SK-N-SH (cell line): ENCODE measurements at regions not wholly inside any gene's neighbourhood (a gene's known extent, or its start where the extent isn't known, plus 50 kb on each side); places are given as distances from the start of the nearest gene placed in this dataset.

Experiments
- CTCF ChIA-PET: fragments of 300-600, 350-600 bp; formaldehyde crosslinking; extraction: SDS; loops from one replicate; lab custom pipeline; 2021; lab: Yijun Ruan, JAX
- POLR2A ChIA-PET: fragments of 350-600 bp; sonication (Branson Sonifier 250); formaldehyde crosslinking; extraction: SDS; loops from one replicate; lab custom pipeline; 2020; ENCODE audit warnings: antibody characterized with exemption, inconsistent platforms; lab: Yijun Ruan, JAX
- DNase-seq: peaks from one replicate; pipeline ENCODE4 v3.0.0; 2012
- H2AFZ ChIP-seq: fragments of 200-600 bp; sonication (generic); 2 replicates; pipeline ENCODE4 v1.8.1; 2016; ENCODE audit warnings: antibody characterized with exemption, mild to moderate bottlenecking, low read depth
- H3F3A ChIP-seq: fragments of 200-600 bp; sonication (generic); replicated peaks from 2 replicates; pipeline ENCODE3; 2016; ENCODE audit warnings: antibody characterized with exemption, mild to moderate bottlenecking; ENCODE audit not compliant: insufficient read depth
- H3K27ac ChIP-seq, 2 experiments: fragments of 200-500 bp in 1 of 2; fragments of 200-600 bp in 1 of 2; sonication (Bioruptor generic) in 1 of 2; sonication (generic), shearing (Covaris generic) in 1 of 2; 2 replicates each; pipeline versions ENCODE4 v1.5.1 to v1.6.1; 2014 to 2016; ENCODE audit warnings: low read depth in 2 of 2, inconsistent platforms in 1 of 2, low read length in 1 of 2, mild to moderate bottlenecking in 1 of 2, mixed read lengths in 1 of 2
- H3K27me3 ChIP-seq: fragments of 200-600 bp; sonication (generic), shearing (Covaris generic); 2 replicates; pipeline ENCODE4 v1.6.1; 2016; ENCODE audit warnings: mixed run types; ENCODE audit not compliant: insufficient read depth
- H3K36me3 ChIP-seq, 2 experiments: fragments of 200-500 bp in 1 of 2; fragments of 200-600 bp in 1 of 2; sonication (Bioruptor generic) in 1 of 2; sonication (generic) in 1 of 2; replicated peaks in 1 of 2; 2 replicates each; pipeline versions ENCODE3 to v1.5.1; 2014 to 2016; ENCODE audit warnings: low read length in 1 of 2, mild to moderate bottlenecking in 1 of 2; ENCODE audit not compliant: insufficient read depth in 2 of 2, control insufficient read depth in 1 of 2
- H3K4me1 ChIP-seq, 2 experiments: fragments of 200-500 bp in 1 of 2; fragments of 200-600 bp in 1 of 2; sonication (Bioruptor generic) in 1 of 2; sonication (generic), shearing (Covaris generic) in 1 of 2; 2 replicates each; pipeline versions ENCODE4 v1.5.1 to v1.6.1; 2014 to 2016; ENCODE audit warnings: low read depth in 1 of 2, low read length in 1 of 2, mixed run types in 1 of 2; ENCODE audit not compliant: insufficient read depth in 2 of 2, control insufficient read depth in 1 of 2
- H3K4me2 ChIP-seq: fragments of 200-600 bp; sonication (generic), shearing (Covaris generic); 2 replicates; pipeline ENCODE4 v1.6.1; 2017; ENCODE audit warnings: mixed run types
- H3K4me3 ChIP-seq, 2 experiments: fragments of 200-500 bp in 1 of 2; fragments of 200-600 bp in 1 of 2; sonication (Bioruptor generic) in 1 of 2; sonication (generic), shearing (Covaris generic) in 1 of 2; 2 replicates each; pipeline versions ENCODE4 v1.5.1 to v1.8.1; 2014 to 2016; ENCODE audit warnings: low read depth in 2 of 2, inconsistent platforms in 1 of 2, low read length in 1 of 2, mild to moderate bottlenecking in 1 of 2, mixed read lengths in 1 of 2, moderate library complexity in 1 of 2
- H3K79me2 ChIP-seq: fragments of 200-600 bp; sonication (generic); 2 replicates; pipeline ENCODE4 v1.8.1; 2017; ENCODE audit warnings: mild to moderate bottlenecking; ENCODE audit not compliant: insufficient read depth
- H3K9ac ChIP-seq: fragments of 200-600 bp; sonication (generic); 2 replicates; pipeline ENCODE4 v1.6.1; 2017; ENCODE audit warnings: mixed run types
- H3K9me2 ChIP-seq: fragments of 200-600 bp; sonication (generic); 2 replicates; pipeline ENCODE4 v1.6.1; 2017; ENCODE audit warnings: mixed run types
- H3K9me3 ChIP-seq: fragments of 200-600 bp; sonication (generic); 2 replicates; pipeline ENCODE4 v1.6.1; 2017; ENCODE audit warnings: mixed run types, mild to moderate bottlenecking, moderate library complexity
- H4K20me1 ChIP-seq: fragments of 200-600 bp; sonication (generic); 2 replicates; pipeline ENCODE4 v1.6.1; 2017; ENCODE audit warnings: mild to moderate bottlenecking, mixed run types; ENCODE audit not compliant: insufficient read depth
- CHD2 ChIP-seq: fragments of 150-350 bp; IDR thresholded peaks from 2 replicates; pipeline ENCODE4 v1.6.1; 2018; ENCODE audit warnings: low read length; ENCODE audit not compliant: partially characterized antibody
- EP300 ChIP-seq, 2 experiments: IDR thresholded peaks; 2 replicates each; pipeline versions ENCODE4 v1.4.0 to v1.6.1; 2012; ENCODE audit warnings: borderline replicate concordance in 1 of 2, low read depth in 1 of 2, low read length in 1 of 2
- EZH2phosphoT487 ChIP-seq: fragments of 200-600 bp; sonication (generic); IDR thresholded peaks from 2 replicates; pipeline ENCODE4 v1.6.1; 2017; ENCODE audit warnings: low read depth, mixed run types, mild to moderate bottlenecking, antibody characterized with exemption, moderate library complexity, borderline replicate concordance
- MXI1 ChIP-seq: IDR thresholded peaks from 2 replicates; pipeline ENCODE4 v1.6.1; 2012; ENCODE audit warnings: mild to moderate bottlenecking, low read depth, low read length, improper control_type of control experiment
- POLR2AphosphoS5 ChIP-seq: IDR thresholded peaks from 2 replicates; pipeline ENCODE4 v1.6.1; 2012; ENCODE audit warnings: low read depth, low read length
- RAD21 ChIP-seq: IDR thresholded peaks from 2 replicates; pipeline ENCODE4 v1.6.1; 2012; ENCODE audit warnings: mild to moderate bottlenecking, low read length
- RXRA ChIP-seq: IDR thresholded peaks from 2 replicates; pipeline ENCODE4 v1.4.0; 2012; ENCODE audit warnings: low read depth, mild to moderate bottlenecking, borderline replicate concordance
- SIN3A ChIP-seq: IDR thresholded peaks from 2 replicates; pipeline ENCODE4 v1.6.1; 2012; ENCODE audit warnings: low read depth, mild to moderate bottlenecking, low read length, moderate library complexity, borderline replicate concordance
- SMC3 ChIP-seq: IDR thresholded peaks from 2 replicates; pipeline ENCODE4 v1.6.1; 2012; ENCODE audit warnings: low read depth, low read length, improper control_type of control experiment
- TCF12 ChIP-seq: IDR thresholded peaks from 2 replicates; pipeline ENCODE4 v1.4.0; 2012
- YY1 ChIP-seq: IDR thresholded peaks from 2 replicates; pipeline ENCODE4 v1.4.0; 2012; ENCODE audit warnings: low read depth, mild to moderate bottlenecking
- WGBS: methylation state at CpG from one replicate; pipeline ENCODE4 v1.1.6; 2017; ENCODE audit warnings: low lambda C conversion rate; 5-methylcytosine and 5-hydroxymethylcytosine counted together
- TF ChIP-seq, protein P1 (sequence below): fragments of 150-350 bp; IDR thresholded peaks from 2 replicates; pipeline ENCODE4 v1.6.1; 2016; ENCODE audit warnings: mild to moderate bottlenecking, low read depth, low read length
- TF ChIP-seq, protein P2 (sequence below): IDR thresholded peaks from 2 replicates; pipeline ENCODE4 v1.4.0; 2012; ENCODE audit warnings: low read depth, borderline replicate concordance
- TF ChIP-seq, protein P3 (sequence below): IDR thresholded peaks from 2 replicates; pipeline ENCODE4 v1.4.0; 2012; ENCODE audit warnings: low read depth
- TF ChIP-seq, protein P4 (sequence below): IDR thresholded peaks from 2 replicates; pipeline ENCODE4; 2012

DNA sequence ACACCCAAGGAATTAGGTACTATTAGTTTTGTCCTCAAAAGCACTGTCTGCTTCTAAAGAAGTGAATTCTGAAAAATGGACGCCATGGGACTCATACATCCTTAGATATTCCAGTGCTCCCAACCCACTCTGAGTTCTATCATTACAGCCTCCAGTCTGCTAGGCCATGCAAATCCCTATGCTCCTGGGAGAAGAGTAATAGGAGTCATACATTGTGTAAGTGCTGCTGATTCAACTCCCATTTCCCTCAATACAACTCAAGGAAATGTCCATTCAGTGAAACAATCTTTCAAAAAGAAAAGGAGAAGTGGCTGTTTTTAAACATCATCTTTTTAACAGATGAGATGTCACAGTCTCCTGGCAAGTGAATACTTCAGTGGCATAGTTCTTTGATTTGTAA is 590.2 kb upstream of the LRRC4C start (continued):
- TF ChIP-seq, protein P1, sequence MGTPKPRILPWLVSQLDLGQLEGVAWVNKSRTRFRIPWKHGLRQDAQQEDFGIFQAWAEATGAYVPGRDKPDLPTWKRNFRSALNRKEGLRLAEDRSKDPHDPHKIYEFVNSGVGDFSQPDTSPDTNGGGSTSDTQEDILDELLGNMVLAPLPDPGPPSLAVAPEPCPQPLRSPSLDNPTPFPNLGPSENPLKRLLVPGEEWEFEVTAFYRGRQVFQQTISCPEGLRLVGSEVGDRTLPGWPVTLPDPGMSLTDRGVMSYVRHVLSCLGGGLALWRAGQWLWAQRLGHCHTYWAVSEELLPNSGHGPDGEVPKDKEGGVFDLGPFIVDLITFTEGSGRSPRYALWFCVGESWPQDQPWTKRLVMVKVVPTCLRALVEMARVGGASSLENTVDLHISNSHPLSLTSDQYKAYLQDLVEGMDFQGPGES: no peak
- TF ChIP-seq SIN3A (no peak), SMC3 (no peak)
- TF ChIP-seq, protein P2, sequence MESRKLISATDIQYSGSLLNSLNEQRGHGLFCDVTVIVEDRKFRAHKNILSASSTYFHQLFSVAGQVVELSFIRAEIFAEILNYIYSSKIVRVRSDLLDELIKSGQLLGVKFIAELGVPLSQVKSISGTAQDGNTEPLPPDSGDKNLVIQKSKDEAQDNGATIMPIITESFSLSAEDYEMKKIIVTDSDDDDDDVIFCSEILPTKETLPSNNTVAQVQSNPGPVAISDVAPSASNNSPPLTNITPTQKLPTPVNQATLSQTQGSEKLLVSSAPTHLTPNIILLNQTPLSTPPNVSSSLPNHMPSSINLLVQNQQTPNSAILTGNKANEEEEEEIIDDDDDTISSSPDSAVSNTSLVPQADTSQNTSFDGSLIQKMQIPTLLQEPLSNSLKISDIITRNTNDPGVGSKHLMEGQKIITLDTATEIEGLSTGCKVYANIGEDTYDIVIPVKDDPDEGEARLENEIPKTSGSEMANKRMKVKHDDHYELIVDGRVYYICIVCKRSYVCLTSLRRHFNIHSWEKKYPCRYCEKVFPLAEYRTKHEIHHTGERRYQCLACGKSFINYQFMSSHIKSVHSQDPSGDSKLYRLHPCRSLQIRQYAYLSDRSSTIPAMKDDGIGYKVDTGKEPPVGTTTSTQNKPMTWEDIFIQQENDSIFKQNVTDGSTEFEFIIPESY: no peak
- TF ChIP-seq, protein P3, sequence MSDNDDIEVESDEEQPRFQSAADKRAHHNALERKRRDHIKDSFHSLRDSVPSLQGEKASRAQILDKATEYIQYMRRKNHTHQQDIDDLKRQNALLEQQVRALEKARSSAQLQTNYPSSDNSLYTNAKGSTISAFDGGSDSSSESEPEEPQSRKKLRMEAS: no peak

DNA sequence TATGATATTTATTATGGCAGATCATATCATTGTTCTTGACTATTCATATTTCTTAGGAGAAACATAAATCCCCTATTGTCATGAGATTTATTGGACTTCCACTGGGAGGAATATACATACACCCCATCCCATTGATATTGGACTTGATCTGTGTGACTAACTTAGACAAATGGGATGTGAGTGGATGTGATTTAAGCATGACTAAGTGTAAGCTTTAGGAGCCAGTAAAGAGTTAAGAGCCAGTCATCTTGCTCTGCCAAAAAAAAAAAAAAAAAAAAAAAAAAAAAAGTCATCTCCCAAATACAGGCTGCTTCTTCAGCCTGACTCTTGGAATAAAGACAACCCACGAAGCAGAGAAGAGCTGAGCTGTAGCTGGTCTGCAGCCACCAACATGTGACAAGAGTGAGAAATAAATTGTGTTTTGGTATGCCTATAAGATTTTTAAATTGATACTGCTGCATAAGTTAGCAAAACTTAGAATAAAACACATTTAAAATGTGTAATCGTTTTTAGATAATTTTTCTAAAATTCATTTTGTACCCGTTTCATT is 595.0 kb upstream of the LRRC4C start:
- 4% methylated on average over 3 of the region's 3 CpGs for WGBS
- Histone ChIP-seq H3K27ac (no peak overlapping the region), H3K79me2 (no peaks in the 10 kb centered on the region), H3K4me3 (no peak overlapping the region), H3K9me3 (0 out of 2 replicates have a peak, but pooled peaks cover 3% of the 10 kb centered on the region), H3K4me2 (no peak overlapping the region), H3K4me1 (no peaks in the 10 kb centered on the region), H3F3A (no peaks in the 10 kb centered on the region), H4K20me1 (no peaks in the 10 kb centered on the region), H3K9me2 (no peaks in the 10 kb centered on the region), H2AFZ (no peak overlapping the region), H3K36me3 (no peaks in the 10 kb centered on the region), H3K9ac (no peak overlapping the region), H3K27me3 (no peaks in the 10 kb centered on the region)
- no peak for TF ChIP-seq EP300 (IDR thresholded peaks at IDR 0.05; ENCODE audit: borderline replicate concordance in 1 of 2, low read depth in 1 of 2, low read length in 1 of 2)
- TF ChIP-seq YY1: no peak
- no peak for TF ChIP-seq MXI1
- TF ChIP-seq EZH2phosphoT487: no peak
- no peak for TF ChIP-seq RXRA
- TF ChIP-seq POLR2AphosphoS5: no peak
- TF ChIP-seq CHD2: no peak
- no peak for DNase-seq
- CTCF ChIA-PET: no interaction called here
- POLR2A ChIA-PET: no interaction called here

DNA sequence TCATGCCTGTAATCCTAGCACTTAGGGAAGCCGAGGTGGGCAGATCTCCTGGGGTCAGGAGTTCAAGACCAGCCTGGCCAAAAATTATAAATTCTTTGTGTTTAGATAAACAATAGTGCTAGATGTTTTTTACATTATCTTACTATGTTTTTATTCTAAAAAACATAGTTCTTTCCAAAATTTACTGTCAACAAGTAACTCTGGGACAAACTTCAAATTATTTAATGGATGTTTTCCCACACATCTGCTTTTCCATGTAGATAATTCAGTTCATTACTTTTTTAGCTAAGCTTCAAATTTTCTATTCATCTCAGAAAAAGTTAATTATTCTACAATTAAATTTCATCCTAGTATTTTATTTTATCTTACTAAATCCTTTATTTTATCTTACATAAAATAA is 596.2 kb upstream of the LRRC4C start:
- Histone ChIP-seq H3K4me2 (no peak overlapping the region), H3F3A (no peaks in the 10 kb centered on the region), H3K9me2 (no peaks in the 10 kb centered on the region)
- no peak for TF ChIP-seq TCF12
- TF ChIP-seq RAD21: no peak
- TF ChIP-seq, protein P4, sequence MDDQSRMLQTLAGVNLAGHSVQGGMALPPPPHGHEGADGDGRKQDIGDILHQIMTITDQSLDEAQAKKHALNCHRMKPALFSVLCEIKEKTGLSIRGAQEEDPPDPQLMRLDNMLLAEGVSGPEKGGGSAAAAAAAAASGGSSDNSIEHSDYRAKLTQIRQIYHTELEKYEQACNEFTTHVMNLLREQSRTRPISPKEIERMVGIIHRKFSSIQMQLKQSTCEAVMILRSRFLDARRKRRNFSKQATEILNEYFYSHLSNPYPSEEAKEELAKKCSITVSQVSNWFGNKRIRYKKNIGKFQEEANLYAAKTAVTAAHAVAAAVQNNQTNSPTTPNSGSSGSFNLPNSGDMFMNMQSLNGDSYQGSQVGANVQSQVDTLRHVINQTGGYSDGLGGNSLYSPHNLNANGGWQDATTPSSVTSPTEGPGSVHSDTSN: no peak
- TF ChIP-seq, all 33 proteins: peak for 0
- no peak overlapping the region for H2AFZ ChIP-seq
- no peak overlapping the region for H3K4me3 ChIP-seq
- CTCF ChIA-PET: no interaction called here
- 0 out of 2 replicates have a peak, but pooled peaks cover 3% of the 10 kb centered on the region for H3K9me3 ChIP-seq
- H3K36me3 ChIP-seq: no peaks in the 10 kb centered on the region
- no peak for DNase-seq
- H3K27me3 ChIP-seq: no peaks in the 10 kb centered on the region
- no peaks in the 10 kb centered on the region; a peak in 1 of 4 replicates for H3K4me1 ChIP-seq
- no peak overlapping the region for H3K9ac ChIP-seq
- no peak overlapping the region for H3K27ac ChIP-seq
- POLR2A ChIA-PET: no interaction called here
- whole genome bisulfite sequencing: 0% methylated on average over 1 of the region's 1 CpG
- H3K79me2 ChIP-seq: no peaks in the 10 kb centered on the region
- no peaks in the 10 kb centered on the region for H4K20me1 ChIP-seq
